Midbrain (tissue), 1 donor: ENCODE measurements at regions not wholly inside any gene's neighbourhood (a gene's known extent, or its start where the extent isn't known, plus 50 kb on each side); places are given as distances from the start of the nearest gene placed in this dataset.

Source experiments
- DNase-seq: peaks from one replicate; lab custom pipeline; 2025; lab: John Stamatoyannopoulos, UW

GRCh38 chr14:97443412-97443811, 646.2 kb downstream of the VRK1 start:
- no peak for DNase-seq

- no peak for DNase-seq
Observed at GRCh38 chr14:97444248-97444647, 647.1 kb downstream of the VRK1 start.

GRCh38 chr14:97445367-97445766, 648.2 kb downstream of the VRK1 start:
- no peak for DNase-seq

GRCh38 chr14:97446087-97446486, 648.9 kb downstream of the VRK1 start:
- DNase-seq: no peak

- DNase-seq: no peak
Observed at GRCh38 chr14:97452314-97452713, 655.1 kb downstream of the VRK1 start.

GRCh38 chr14:97453991-97454390, 656.8 kb downstream of the VRK1 start:
- DNase-seq: no peak

GRCh38 chr14:97456462-97456861, 659.3 kb downstream of the VRK1 start:
- DNase-seq: no peak

- no peak for DNase-seq
Observed at GRCh38 chr14:97456958-97457357, 659.8 kb downstream of the VRK1 start.

- DNase-seq: no peak
Observed at GRCh38 chr14:97457575-97458085, 660.4 kb downstream of the VRK1 start.

- no peak for DNase-seq
Observed at GRCh38 chr14:97458255-97458654, 661.1 kb downstream of the VRK1 start.

- DNase-seq: no peak
Observed at GRCh38 chr14:97458661-97459579, 661.7 kb downstream of the VRK1 start.

- no peak for DNase-seq
Observed at GRCh38 chr14:97462081-97462480, 664.9 kb downstream of the VRK1 start.

- no peak for DNase-seq
Observed at GRCh38 chr14:97468220-97468619, 671.0 kb downstream of the VRK1 start.

- DNase-seq: no peak
Observed at GRCh38 chr14:97477353-97477752, 680.2 kb downstream of the VRK1 start.

GRCh38 chr14:97485201-97485600, 688.0 kb downstream of the VRK1 start:
- no peak for DNase-seq

GRCh38 chr14:97486601-97487120, 689.5 kb downstream of the VRK1 start:
- no peak for DNase-seq

- DNase-seq: no peak
Observed at GRCh38 chr14:97489750-97490149, 692.6 kb downstream of the VRK1 start.

- DNase-seq: no peak
Observed at GRCh38 chr14:97490521-97491070, 693.4 kb downstream of the VRK1 start.

GRCh38 chr14:97491697-97492096, 694.5 kb downstream of the VRK1 start:
- no peak for DNase-seq

GRCh38 chr14:97499790-97500481, 702.8 kb downstream of the VRK1 start:
- no peak for DNase-seq

- no peak for DNase-seq
Observed at GRCh38 chr14:97506626-97507025, 709.4 kb downstream of the VRK1 start.

GRCh38 chr14:97513891-97514290, 716.7 kb downstream of the VRK1 start:
- no peak for DNase-seq
